PC-9 (cell line): ENCODE measurements at regions not wholly inside any gene's neighbourhood (a gene's known extent, or its start where the extent isn't known, plus 50 kb on each side); places are given as distances from the start of the nearest gene placed in this dataset.

Experiments used
- BruUV-seq: library from RNA; stranded (reverse); fragments of 400-500 nt; replicated peaks from 2 replicates; lab custom pipeline; 2021; lab: Mats Ljungman, UMichigan
- CTCF ChIA-PET: fragments of 300-600 bp; sonication (Branson Sonifier 250); formaldehyde crosslinking; loops from one replicate; lab custom pipeline; 2022; ENCODE audit warnings: antibody characterized with exemption; lab: Charles Lee
- POLR2A ChIA-PET: fragments of 300-600 bp; sonication (Branson Sonifier 250); formaldehyde crosslinking; loops from one replicate; lab custom pipeline; 2022; ENCODE audit warnings: antibody characterized with exemption; ENCODE audit not compliant: unreplicated experiment; lab: Charles Lee
- DNase-seq, 2 experiments: peaks; one replicate each; pipeline versions ENCODE4 v3.0.0 to v3.0.0-alpha.2; 2015 to 2022; ENCODE audit warnings: mixed read lengths in 1 of 2
- H2AFZ ChIP-seq: fragments of 200-600 bp; sonication (generic); 2 replicates; pipeline ENCODE4 v1.8.1; 2017; ENCODE audit warnings: antibody characterized with exemption
- H3F3A ChIP-seq: fragments of 200-600 bp; sonication (generic); 2 replicates; pipeline ENCODE4 v1.8.1; 2017; ENCODE audit warnings: antibody characterized with exemption, mild to moderate bottlenecking, low read depth; ENCODE audit not compliant: insufficient read depth
- H3K27ac ChIP-seq: fragments of 200-600 bp; sonication (generic); 2 replicates; pipeline ENCODE4 v1.6.1; 2016; ENCODE audit warnings: mixed run types
- H3K27me3 ChIP-seq: fragments of 200-600 bp; sonication (generic); 2 replicates; pipeline ENCODE4 v1.6.1; 2016; ENCODE audit warnings: low read depth, mixed run types; ENCODE audit not compliant: insufficient read depth
- H3K36me3 ChIP-seq: fragments of 200-600 bp; sonication (generic); 2 replicates; pipeline ENCODE4 v1.6.1; 2016; ENCODE audit warnings: low read depth, mixed run types
- H3K4me1 ChIP-seq: fragments of 200-600 bp; sonication (generic); replicated peaks from 2 replicates; pipeline ENCODE4 v1.6.1; 2016; ENCODE audit warnings: mixed run types; ENCODE audit not compliant: insufficient read depth
- H3K4me2 ChIP-seq: fragments of 200-600 bp; sonication (generic); 2 replicates; pipeline ENCODE4 v1.6.1; 2017; ENCODE audit warnings: mixed run types
- H3K4me3 ChIP-seq: fragments of 200-600 bp; sonication (generic); 2 replicates; pipeline ENCODE4 v1.6.1; 2016; ENCODE audit warnings: mixed run types
- H3K79me2 ChIP-seq: fragments of 200-600 bp; sonication (generic); 2 replicates; pipeline ENCODE4 v1.6.1; 2017; ENCODE audit warnings: low read depth, mixed run types
- H3K9me2 ChIP-seq: fragments of 200-600 bp; sonication (generic); 2 replicates; pipeline ENCODE4 v1.8.1; 2017; ENCODE audit warnings: mild to moderate bottlenecking; ENCODE audit not compliant: insufficient read depth
- H3K9me3 ChIP-seq: fragments of 200-600 bp; sonication (generic); 2 replicates; pipeline ENCODE4 v1.8.1; 2016; ENCODE audit warnings: low read depth; ENCODE audit not compliant: insufficient read depth
- H4K20me1 ChIP-seq: fragments of 200-600 bp; sonication (generic); 2 replicates; pipeline ENCODE4 v1.8.1; 2017; ENCODE audit not compliant: insufficient read depth
- CTCF ChIP-seq: fragments of 200-600 bp; sonication (generic); conservative IDR thresholded peaks from 2 replicates; pipeline ENCODE4 v1.6.1; 2017; ENCODE audit warnings: mixed run types, antibody characterized with exemption, mild to moderate bottlenecking, moderate library complexity
- EZH2 ChIP-seq: fragments of 200-600 bp; sonication (generic); IDR thresholded peaks from 2 replicates; pipeline ENCODE4 v1.8.0; 2017; ENCODE audit warnings: antibody characterized with exemption, low read depth
- intact Hi-C: fragments of 100-400 bp; cut with micrococcal nuclease; formaldehyde crosslinking; loops from one replicate; pipeline ENCODE4 v1.10.0; 2022; ENCODE audit not compliant: unreplicated experiment

GRCh38 chr15:70281261-70281810, 183.6 kb upstream of the TLE3 start:
- Histone ChIP-seq H4K20me1 (no peaks in the 10 kb centered on the region), H3K4me3 (no peak overlapping the region), H3K9me3 (no peaks in the 10 kb centered on the region), H3K79me2 (no peaks in the 10 kb centered on the region), H3K4me2 (no peak overlapping the region), H3K36me3 (no peaks in the 10 kb centered on the region), H3F3A (no peaks in the 10 kb centered on the region), H2AFZ (no peak overlapping the region), H3K4me1 (peaks cover 10% of the 10 kb centered on the region), H3K9me2 (no peaks in the 10 kb centered on the region), H3K27me3 (no peaks in the 10 kb centered on the region), H3K27ac (no peak overlapping the region)
- intact Hi-C loops = no loop called here
- ChIA-PET CTCF (no interaction called here), POLR2A (no interaction called here)
- TF ChIP-seq CTCF (no peak), EZH2 (no peak)
- DNase-seq = no peak
- BruUV-seq = no TSS peak

- Histone ChIP-seq H3K4me2 (no peak overlapping the region), H3K4me1 (peaks cover 10% of the 10 kb centered on the region), H3K36me3 (no peaks in the 10 kb centered on the region), H4K20me1 (no peaks in the 10 kb centered on the region), H3K27me3 (no peaks in the 10 kb centered on the region), H2AFZ (no peak overlapping the region), H3K9me3 (no peaks in the 10 kb centered on the region), H3F3A (no peaks in the 10 kb centered on the region), H3K79me2 (no peaks in the 10 kb centered on the region), H3K4me3 (no peak overlapping the region), H3K9me2 (no peaks in the 10 kb centered on the region), H3K27ac (no peak overlapping the region)
- POLR2A ChIA-PET = no interaction called here
- TF ChIP-seq EZH2 (no peak), CTCF (no peak)
- intact Hi-C loops = no loop called here
- DNase-seq = no peak
- BruUV-seq = no TSS peak
- CTCF ChIA-PET = no interaction called here
These were observed 183.1 kb upstream of the TLE3 start for GRCh38 chr15:70280781-70281180.

DNA sequence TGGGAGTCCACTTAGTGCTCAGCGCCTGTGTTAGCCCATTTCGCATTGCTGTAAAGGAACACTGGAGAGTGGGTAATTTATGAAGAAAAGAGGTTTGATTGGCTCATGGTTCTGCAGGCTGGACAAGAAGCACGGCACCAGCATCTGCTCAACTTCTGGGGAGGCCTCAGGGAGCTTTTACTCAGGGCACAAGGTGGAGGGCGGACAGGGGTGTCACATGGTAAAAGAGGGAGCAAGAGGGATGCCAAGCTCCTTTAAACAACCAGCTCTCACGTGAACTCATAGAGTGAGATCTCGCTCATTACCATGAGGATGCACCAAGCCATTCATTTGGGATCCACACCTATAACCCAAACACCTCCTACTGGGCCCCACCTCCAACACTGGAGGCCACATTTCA, 181.4 kb upstream of the TLE3 start:
- Histone ChIP-seq H3K79me2 (no peaks in the 10 kb centered on the region), H2AFZ (no peak overlapping the region), H4K20me1 (no peaks in the 10 kb centered on the region), H3K36me3 (no peaks in the 10 kb centered on the region), H3K4me1 (peaks cover 10% of the 10 kb centered on the region), H3K27ac (no peak overlapping the region), H3K4me2 (no peak overlapping the region), H3K9me2 (no peaks in the 10 kb centered on the region), H3K27me3 (no peaks in the 10 kb centered on the region), H3K4me3 (no peak overlapping the region), H3K9me3 (no peaks in the 10 kb centered on the region), H3F3A (no peaks in the 10 kb centered on the region)
- BruUV-seq = no TSS peak
- ChIA-PET POLR2A (no interaction called here), CTCF (no interaction called here)
- TF ChIP-seq CTCF = no peak
- TF ChIP-seq EZH2 = no peak
- intact Hi-C loops = loop anchor here (10.0 kb wide), 1 partner anchor 96 kb away; no protein-coding TSS in a partner anchor
- no peak for DNase-seq
